IPS-18c (cell line): ENCODE measurements at regions not wholly inside any gene's neighbourhood (a gene's known extent, or its start where the extent isn't known, plus 50 kb on each side); places are given as distances from the start of the nearest gene placed in this dataset.
"Not testable (repeated sequence)": the region's sequence is repeated elsewhere in the genome, so short reads cannot be mapped to it uniquely, and the experiment has no call there.

Experiments used
- H3K4me3 ChIP-seq: 2 replicates; pipeline ENCODE4 v1.7.0; 2013; ENCODE audit warnings: low read depth, mild to moderate bottlenecking, low read length, moderate library complexity; ENCODE audit not compliant: insufficient read depth
- H3K9me3 ChIP-seq: one replicate; pipeline ENCODE4 v1.6.1; 2013; ENCODE audit warnings: mild to moderate bottlenecking, low read length, moderate library complexity; ENCODE audit not compliant: control insufficient read depth, insufficient read depth

DNA sequence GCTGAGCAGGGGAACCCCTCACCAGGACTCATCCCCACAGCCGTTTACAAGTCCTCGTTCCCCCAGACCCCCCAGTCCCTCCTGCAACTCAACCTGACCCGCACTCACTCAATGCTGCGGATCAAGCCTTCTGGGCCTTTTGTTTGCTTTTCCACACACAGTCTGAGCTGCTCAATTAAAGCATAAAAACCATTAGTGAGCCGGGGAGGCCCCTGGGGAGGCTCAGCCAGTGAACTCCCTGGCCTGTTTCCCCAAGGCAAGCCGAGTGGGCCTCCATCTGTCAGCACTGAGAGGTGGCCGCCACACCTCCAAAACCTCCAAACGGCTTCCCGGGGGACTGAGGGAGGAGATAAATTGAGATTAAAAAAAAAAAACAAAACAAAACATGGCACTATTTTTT is 158.5 kb downstream of the SHOX start:
- H3K4me3 ChIP-seq: no peak overlapping the region
- peaks cover 22% of the 10 kb centered on the region for H3K9me3 ChIP-seq

GRCh38 chrX:786441-786881 is 155.9 kb downstream of the SHOX start:
- H3K9me3 ChIP-seq: peaks cover 18% of the 10 kb centered on the region
- H3K4me3 ChIP-seq: no peak overlapping the region

GRCh38 chrX:784829-785228 is 154.2 kb downstream of the SHOX start:
- Histone ChIP-seq H3K4me3 (no peak overlapping the region), H3K9me3 (peaks cover 10% of the 10 kb centered on the region)

DNA sequence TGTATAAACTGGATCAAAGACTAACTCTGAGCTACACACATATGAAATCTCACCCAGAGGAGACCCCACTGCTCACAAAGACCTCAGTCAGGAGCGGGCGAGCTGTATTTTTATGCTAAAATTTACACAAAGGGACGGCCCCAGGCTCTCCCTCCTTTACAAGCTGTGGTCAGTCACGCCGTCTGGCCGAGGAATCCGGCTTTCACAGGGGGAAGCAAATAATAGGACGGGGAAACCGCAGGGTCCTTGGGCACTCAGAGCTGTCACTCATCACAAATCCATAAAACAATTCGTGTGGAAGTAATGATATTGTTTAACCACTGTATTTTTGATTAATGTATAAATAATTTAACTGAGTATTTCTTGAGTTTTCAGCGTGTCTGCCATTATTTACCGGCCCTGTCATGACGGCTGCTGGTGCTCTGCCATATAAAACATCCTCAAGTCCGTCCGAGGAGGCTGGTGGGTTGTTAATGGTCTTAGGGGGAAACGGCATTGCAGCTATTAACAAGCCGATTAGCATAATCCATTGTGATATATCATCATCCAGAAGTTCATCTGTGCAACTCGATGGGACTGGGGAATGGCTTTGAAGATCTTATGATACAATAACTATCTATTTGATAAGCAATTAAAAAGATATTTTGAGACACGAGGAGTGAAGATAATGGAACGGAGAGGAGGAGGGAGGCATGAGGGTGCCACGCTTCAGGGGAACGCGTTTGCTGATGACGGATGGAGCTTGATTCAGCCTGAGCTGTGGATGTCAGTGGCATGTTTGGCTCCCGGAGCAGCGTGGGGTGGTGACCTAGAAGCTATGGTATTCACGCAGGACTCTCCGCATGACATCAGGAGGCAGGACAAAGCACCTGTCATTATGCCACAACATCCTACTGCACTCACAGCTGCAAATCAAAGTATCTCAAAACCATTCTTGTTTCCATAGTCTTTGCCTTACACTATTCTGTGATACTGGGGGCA is 150.9 kb downstream of the SHOX start:
- peaks cover 8% of the 10 kb centered on the region for H3K9me3 ChIP-seq
- no peak overlapping the region for H3K4me3 ChIP-seq

DNA sequence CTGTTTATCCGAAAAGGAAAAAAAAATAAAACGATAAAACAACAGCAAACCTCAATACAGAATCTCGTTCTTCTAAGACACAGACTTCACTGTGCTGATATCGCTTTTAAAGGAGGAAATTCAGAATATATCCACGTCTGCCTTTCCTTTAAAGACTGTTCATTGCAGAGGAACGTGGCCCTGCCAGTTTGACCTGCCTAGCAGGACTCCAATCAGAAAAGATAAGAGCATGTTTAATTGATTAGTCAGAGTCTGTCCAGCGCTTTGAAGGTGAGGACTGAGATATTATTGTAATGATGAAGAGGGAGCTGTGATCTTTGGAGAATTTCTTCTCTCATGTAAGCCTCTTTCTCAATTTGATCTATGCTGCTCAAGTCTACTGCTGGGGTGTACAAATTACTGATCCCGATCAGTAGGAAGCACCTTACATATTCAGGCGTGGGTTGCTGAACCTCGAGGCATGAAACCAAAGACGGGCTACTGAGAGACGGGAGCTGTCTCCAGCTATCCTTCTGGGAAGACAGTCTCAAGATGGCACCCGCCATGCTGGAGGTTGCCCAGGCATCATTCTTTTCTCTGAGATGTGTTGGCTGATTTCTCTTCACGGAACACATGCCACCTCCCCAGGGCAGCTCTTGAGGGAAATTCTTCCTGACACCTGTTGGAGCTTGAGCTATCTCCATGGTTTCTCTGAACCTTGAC is 146.1 kb downstream of the SHOX start:
- Histone ChIP-seq H3K4me3 (no peak overlapping the region), H3K9me3 (peaks cover 11% of the 10 kb centered on the region)

- Histone ChIP-seq H3K9me3 (peaks cover 9% of the 10 kb centered on the region), H3K4me3 (no peak overlapping the region)
Observed at GRCh38 chrX:776061-776460, 145.5 kb downstream of the SHOX start.

DNA sequence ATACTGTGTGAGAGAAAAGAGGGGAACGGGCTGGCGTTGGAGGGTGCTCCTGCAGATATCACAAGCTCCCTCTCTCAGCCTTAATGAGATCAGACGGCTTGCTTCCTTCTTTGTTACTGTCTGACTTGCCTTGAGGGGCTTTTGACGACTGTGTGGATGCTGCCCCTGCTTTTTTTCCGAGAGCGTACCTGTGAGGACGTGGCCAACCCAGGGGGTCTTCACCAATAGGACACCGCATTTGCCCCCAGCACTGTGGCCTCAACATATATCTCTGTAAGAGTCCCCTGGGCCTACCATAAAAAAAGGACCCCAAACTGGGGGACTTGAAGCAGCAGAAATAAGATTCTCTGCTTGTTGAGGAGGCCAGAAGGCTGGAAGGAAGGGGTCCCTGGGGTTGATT is 143.9 kb downstream of the SHOX start:
- H3K4me3 ChIP-seq: no peak overlapping the region
- peaks cover 9% of the 10 kb centered on the region for H3K9me3 ChIP-seq

GRCh38 chrX:773292-774025 is 142.9 kb downstream of the SHOX start:
- Histone ChIP-seq H3K4me3 (no peak overlapping the region), H3K9me3 (peaks cover 13% of the 10 kb centered on the region)

GRCh38 chrX:771536-771935 is 140.9 kb downstream of the SHOX start:
- H3K9me3 ChIP-seq: peaks cover 9% of the 10 kb centered on the region
- no peak overlapping the region; the same call in 1 of the 2 replicates for H3K4me3 ChIP-seq

DNA sequence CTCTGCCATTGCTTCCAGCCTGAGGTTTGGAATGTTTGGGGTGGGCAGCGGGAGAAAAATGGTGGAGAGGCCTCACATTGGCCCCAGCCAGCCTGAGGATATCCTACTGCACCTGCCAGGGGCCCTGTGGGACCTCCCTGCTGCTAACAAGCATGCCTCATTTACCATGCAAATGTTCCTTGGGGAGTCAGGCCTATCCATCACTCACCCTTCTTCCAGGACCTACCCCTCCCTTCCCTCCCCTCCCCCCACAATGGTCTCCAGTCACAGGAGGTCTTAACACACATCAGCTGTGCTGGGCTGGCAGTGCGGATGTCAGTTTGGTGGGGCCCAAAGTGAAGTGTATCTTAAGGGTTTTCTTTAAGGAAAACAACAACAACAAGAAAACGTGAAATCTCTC is 139.2 kb downstream of the SHOX start:
- peaks cover 9% of the 10 kb centered on the region for H3K9me3 ChIP-seq
- no peak overlapping the region for H3K4me3 ChIP-seq

GRCh38 chrX:768596-768995 is 138.0 kb downstream of the SHOX start:
- Histone ChIP-seq H3K9me3 (peaks cover 3% of the 10 kb centered on the region), H3K4me3 (no peak overlapping the region)

- Histone ChIP-seq H3K4me3 (no peak overlapping the region), H3K9me3 (peaks cover 10% of the 10 kb centered on the region)
Observed at GRCh38 chrX:758917-759316, 128.3 kb downstream of the SHOX start.

GRCh38 chrX:750812-751211 is 120.2 kb downstream of the SHOX start:
- no peak overlapping the region for H3K4me3 ChIP-seq
- peaks cover 5% of the 10 kb centered on the region for H3K9me3 ChIP-seq

DNA sequence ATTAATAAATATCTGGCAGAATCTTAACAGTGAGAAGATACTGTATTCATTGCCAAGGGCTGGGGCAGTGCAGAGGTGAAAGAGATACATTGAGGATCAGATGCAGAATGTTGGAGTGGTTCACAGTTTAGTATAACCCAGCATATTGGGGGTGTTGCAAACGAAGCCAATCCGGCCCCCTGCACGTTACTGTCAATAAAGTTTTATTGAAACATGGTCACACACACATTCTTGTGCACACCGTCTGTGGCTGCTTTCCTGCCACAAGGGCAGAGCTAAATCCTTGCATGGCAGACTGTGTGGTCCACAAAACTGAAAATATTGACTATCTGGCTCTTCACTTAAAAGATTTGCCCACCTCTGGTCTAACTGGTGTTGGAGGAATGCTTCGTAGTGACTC is 119.7 kb downstream of the SHOX start:
- Histone ChIP-seq H3K4me3 (no peak overlapping the region), H3K9me3 (peaks cover 8% of the 10 kb centered on the region)

DNA sequence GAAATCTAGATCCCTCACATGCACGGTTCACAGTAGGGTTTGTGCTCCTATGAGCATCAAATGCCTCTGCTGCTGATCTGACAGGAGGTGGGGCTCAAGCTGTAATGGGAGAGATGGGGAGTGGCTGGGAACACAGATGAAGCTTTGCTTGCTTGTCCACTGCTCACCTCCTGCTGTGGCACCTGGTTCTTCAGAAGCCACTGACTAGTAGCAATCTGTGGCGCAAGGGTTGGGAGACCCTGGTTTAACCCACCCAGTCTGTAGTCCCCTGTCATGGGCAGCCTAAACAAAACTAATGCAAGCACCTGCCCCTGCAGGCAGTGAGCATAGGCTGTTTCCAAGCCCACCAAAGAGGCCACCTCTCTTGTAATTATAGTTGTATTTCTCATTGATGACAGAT is 116.6 kb downstream of the SHOX start:
- Histone ChIP-seq H3K4me3 (no peak overlapping the region), H3K9me3 (peaks cover 8% of the 10 kb centered on the region)

- Histone ChIP-seq H3K9me3 (peaks cover 8% of the 10 kb centered on the region), H3K4me3 (no peak overlapping the region)
Observed at GRCh38 chrX:739611-740010, 109.0 kb downstream of the SHOX start.

DNA sequence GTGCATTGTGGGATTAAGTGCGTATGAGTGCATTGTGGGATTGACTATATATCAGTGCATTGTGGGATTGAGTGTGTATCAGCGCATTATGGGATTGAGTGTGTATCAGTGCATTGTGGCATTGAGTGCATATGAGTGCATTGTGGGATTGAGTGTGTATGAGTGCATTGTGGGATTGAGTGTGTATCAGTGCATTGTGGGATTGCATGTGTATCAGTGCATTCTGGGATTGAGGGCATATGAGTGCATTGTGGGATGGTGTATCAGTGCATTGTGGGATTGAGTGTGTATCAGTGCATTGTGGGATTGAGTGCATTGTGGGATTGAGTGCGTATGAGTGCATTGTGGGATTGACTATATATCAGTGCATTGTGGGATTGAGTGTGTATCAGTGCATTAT is 106.4 kb downstream of the SHOX start:
- not testable (repeated sequence) for H3K4me3 ChIP-seq
- peaks cover 16% of the 10 kb centered on the region for H3K9me3 ChIP-seq
